ENCODE measurements at regions not wholly inside any gene's neighbourhood (a gene's known extent, or its start where the extent isn't known, plus 50 kb on each side); places are given as distances from the start of the nearest gene placed in this dataset.

DNA sequence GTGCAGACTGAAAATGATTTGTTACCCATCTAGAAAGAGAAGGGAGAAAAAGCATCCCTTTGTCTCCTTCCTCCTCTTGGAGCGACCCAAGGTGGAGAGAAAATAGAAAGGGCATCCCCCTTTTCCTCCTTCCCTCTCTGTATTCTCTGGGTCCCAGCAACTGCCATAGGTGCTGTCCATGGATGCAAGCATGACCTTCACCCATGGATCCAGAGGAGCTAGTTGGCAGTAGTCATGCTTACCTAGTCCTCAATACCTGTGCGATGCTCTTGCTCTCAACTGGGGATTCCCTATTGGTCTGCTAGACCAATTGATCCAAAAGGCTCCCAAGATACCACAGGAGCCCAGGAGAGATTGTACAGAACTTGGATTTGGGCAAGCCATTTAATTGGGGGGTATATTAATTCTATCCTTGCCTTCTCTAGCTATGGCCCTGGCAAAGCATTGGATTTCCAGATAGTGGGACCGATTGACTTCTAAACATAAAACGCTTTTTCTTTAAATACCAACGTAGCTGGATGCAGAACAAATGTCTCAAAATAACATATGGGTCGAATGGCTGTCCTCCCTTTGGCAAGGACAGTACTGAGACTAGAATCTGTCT, 547.8 kb upstream of the IGFBP3 start:
- intact Hi-C loops (cut with micrococcal nuclease): no loop called here

DNA sequence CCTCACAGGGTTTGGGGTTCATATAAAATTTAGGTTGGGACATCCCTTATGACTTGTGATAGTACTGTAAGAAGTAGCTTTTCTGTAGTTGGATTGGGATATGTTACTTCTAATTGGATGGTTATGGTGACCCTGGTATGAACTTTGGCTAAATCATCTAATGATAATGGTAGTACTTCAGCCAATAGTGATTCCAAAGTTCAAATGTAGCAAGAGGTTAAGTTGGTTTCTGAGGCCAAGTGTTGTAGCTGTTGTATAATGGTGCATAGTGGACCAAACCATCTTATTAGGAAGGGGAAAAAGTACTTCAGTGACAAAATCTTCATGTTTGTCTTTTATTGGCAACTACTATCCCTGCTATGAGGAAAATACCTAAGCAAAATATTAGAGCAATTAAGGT, 542.1 kb upstream of the IGFBP3 start:
- intact Hi-C loops (cut with micrococcal nuclease): no loop called here

DNA sequence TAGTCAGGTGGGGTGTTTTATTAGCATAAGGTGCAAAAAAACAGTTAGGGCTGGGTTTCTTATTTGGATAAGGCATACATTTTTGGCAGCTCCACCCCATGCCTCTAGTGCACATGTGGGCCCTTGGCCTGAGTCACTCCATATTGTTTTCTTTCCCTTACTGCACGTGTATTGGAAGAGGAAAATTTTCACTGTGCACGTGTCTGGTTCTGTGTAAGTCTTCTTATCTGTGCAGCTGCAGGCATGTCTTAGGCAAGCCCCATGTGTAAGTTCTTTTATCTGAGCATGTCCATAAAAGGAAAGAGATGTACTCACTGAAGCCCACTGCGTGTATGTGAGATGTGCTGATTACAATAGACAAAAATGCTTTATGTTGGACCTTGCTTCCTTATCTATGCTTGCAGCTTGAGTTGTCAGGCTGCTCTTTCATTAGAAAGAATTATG, 540.3 kb upstream of the IGFBP3 start:
- intact Hi-C loops (cut with micrococcal nuclease): no loop called here

DNA sequence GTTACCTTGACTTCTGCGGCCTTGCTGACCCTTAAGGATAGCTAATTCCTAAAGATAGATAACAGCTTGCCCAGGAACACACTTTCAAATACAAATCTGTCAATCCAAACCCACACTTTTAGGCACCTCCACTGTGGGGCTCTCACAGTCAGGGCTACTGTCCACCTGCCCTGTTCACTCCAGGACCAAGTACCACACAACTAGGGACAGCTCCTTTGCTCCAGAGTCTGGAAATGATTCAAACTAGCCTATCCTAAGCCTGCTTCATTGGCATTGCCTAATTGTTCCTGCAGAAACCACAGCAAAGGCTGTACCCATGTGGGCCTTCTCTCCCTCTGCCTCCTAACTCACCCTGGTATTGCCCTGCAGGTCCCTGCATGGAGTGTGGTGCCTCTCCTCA, 538.9 kb upstream of the IGFBP3 start:
- intact Hi-C loops (cut with micrococcal nuclease): no loop called here

DNA sequence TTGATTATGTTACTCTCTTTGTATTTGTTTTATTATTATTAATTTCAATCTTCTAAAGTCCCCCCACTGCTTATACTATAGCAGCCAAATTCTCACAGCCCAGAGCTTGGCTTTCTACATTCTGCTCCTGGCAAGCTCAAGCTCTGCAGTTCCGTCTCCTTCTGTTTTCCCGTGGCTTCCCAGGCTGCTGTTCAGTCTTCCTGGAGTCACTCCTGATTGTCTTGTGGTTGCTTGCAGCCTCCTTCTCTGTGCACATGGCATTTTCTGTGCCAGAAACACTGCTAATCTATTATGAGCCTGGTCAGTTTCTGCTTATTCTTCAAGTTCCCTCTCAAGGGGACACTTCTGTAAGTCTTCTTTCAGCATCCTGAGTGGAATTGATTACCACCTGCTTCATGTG, 533.7 kb upstream of the IGFBP3 start:
- intact Hi-C loops (cut with micrococcal nuclease): no loop called here

DNA sequence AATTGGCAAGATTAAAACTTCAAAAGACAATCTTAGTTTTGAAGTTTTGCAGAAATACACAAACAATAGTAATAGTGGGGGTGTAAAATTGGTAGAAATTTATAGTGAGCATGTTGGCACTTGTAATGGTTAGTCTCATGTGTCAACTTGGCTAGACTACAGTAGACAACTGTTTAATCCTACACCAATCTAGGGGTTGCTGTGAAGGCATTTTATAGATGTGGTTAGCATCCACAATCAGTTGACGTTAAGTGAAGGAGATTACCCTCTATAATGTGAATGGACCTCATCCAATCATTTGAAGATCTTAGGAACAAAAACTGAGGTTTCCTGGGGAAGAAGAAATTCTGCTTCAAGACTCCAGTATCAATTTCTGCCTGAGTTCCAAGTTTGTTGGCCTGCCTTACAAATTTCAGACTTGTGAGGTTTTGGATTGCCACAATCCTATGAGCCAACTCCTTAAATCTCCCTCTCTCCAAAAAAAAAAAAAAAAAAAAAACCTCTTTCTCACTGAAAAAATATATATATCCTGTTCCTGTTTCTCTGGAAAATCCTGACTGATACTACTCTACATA, 531.6 kb upstream of the IGFBP3 start:
- intact Hi-C loops (cut with micrococcal nuclease): no loop called here

DNA sequence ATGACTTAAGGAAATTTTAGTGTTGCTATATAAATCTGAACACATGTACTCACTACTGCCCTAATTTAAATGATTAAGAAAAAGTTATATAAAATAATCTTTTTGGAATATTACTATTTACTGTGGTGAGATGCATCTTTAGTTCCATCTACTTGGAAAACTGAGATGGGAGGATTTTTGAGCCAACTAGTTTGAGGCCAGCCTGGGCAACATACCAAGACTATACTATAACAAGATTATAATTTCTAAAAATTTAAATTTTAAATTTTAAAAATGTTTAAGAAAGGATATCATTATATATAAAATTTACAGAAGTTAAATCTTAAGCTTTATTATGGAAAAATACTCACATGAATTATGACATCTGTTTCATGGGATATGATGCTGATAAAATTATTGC, 530.8 kb upstream of the IGFBP3 start:
- intact Hi-C loops (cut with micrococcal nuclease): no loop called here

DNA sequence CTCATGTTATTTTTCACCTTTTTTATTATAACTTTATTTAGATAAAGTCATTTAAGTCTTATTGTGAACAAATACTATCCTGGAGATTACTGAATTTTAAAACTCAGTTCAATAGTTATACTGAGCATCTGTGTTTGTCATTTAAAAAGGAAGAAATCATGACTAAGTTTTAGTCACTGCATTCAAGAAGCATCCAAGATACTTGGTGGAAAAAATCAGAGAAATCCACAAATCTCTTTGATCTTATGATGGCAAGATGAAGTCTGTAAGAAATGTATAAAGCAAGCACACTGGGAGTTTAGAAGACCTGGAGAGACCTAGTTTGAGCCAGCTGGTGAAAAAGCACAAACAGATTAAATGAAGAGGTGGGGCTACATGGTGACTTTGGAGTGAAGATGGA, 529.8 kb upstream of the IGFBP3 start:
- intact Hi-C loops (cut with micrococcal nuclease): no loop called here

DNA sequence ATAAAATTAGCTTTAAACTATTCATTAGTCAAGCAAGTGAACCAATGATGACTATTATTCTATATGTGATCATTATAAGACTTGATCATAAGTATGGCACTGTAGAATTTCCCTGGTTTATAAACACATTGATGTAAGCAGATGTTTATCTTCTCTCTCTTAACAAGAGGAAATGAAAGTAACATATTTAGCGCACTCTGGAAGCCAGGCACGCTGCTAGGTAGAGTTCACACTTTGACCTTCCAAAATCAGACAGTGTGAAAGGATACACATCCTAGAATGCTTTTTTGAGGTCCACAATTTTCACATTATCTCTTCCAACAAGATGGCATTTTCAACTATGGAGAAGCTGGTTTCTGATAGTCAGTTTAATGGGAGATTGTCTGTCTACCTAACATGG, 529.4 kb upstream of the IGFBP3 start:
- intact Hi-C loops (cut with micrococcal nuclease): no loop called here

DNA sequence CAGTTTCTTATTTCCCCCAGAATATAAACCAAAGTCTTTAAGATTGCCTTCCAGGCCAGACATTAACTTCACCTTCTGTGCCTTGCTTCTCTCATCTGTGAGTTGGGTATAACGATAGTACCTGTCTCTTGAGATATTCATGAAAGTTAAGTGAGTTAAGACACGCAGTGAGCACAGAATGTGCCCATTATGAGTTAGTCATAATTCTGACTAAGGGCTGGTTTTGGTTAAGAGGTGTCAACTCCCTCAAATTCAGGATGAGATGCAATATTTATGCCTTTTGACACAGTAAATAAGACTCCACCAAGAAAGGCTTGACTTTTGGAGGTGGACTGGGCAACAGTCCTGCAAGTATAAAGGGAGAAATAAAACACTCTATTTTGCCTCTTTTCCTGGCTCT, 528.7 kb upstream of the IGFBP3 start:
- intact Hi-C loops (cut with micrococcal nuclease): no loop called here

DNA sequence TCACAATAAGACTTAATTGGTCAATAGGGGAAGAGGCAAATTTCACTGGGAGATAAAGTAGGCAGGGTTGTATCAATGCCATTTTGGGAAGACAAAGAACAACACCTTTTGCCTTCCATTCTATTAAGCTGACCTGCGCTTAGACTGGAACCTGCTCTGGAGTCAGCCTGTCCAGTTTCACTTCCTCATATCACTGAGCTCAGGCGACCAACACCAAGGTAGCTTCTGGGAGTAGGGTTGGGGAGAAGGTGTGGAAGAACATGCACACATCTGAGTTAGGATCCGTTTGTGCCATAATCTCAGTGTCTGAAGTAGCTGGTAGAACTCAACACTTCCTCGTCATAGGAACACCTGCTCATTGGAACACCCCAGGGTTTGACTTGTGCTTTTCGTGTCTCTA, 527.4 kb upstream of the IGFBP3 start:
- intact Hi-C loops (cut with micrococcal nuclease): no loop called here

DNA sequence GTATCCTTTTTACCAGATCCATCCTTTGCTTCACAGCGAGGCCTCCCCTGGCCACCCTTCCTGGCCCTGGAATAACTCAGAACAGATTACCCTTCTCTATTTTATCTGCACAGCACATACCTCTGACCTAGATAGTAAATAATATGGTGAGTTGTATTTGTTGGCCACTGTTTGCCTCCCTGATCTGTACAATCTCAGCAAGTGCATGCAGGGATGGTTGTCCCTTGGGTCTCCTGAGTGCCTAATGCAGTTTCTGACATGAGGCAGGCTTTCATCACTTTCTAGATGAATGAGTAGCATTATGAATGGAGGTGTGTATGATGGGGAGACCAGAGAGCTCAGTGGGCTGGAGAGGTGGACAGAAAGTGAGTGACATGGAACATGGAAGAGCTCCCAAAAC, 525.1 kb upstream of the IGFBP3 start:
- intact Hi-C loops (cut with micrococcal nuclease): no loop called here

DNA sequence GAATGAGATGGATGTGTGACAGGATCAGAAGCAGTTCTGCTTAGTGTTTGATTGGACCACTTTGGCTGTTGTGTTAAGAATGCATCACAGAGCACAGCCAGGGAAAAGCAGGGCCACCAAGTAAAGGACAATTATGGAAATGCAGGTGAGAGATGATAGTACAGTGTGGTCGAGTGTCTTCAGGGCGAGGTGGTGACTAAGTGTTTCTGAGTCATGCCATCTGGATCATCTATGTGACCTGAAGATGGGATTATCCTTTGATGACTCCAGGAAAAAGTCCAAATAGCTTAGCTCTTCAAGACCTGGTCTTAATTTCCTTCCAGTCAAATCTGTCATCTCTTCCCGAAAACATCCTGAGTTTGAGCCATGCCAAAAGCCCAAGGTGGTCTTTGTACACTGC, 523.2 kb upstream of the IGFBP3 start:
- intact Hi-C loops (cut with micrococcal nuclease): no loop called here

DNA sequence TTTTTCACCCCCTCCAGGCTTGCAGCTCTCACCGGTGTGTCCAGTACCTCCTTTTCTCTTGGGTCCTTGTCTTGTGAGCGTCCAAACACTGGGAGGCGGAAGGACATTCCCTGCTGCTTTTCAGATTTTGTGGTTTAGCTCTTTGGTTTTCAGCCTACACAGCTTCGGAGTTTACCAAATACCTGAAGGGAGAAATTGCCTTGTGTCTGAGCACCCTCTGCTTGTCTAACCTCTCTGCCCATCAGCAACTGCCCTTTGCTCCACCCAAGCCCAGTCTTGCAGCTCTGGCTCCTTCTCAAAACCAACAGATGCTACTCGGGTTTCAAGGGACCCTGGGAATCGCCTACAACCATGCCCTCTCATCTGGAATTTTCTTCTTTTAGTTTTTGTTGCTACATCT, 519.1 kb upstream of the IGFBP3 start:
- intact Hi-C loops (cut with micrococcal nuclease): no loop called here

DNA sequence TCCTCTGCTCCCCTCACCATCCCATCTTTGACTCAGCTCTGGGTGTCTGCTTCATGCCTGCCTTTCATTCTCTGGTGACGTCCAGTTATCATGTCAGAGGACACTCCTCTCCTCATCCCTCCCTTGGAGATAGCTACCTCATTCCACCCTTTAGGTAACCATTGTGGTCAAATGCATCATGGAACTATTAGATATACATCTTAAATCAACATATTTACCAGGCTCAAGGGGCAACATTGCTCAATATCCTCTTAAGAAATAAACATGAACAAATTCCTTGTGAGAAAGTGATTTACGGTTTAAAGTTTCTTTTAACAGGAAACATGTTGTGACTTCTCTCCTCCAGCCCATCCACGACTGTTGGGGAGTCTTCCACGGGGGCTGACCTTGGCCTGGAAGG, 511.6 kb upstream of the IGFBP3 start:
- intact Hi-C loops (cut with micrococcal nuclease): no loop called here

DNA sequence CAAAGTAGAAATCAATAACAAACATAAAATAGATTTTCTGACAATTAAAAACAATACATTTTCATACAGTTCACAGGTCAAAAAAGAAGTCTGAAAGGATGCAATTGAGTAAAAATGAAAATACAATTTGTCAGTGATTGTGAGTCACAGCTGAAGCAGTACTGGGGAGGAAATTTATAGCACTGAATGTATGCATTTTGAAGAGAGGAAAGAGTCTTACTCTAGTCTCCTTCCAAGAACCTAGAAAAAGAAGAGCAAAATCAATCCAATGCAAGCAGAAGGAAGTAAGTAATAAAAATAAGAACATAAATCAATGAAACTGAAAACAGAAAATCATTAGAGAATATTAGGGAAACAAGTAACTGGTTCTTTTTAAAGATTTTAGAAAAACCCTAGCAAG, 507.2 kb upstream of the IGFBP3 start:
- intact Hi-C loops (cut with micrococcal nuclease): no loop called here

DNA sequence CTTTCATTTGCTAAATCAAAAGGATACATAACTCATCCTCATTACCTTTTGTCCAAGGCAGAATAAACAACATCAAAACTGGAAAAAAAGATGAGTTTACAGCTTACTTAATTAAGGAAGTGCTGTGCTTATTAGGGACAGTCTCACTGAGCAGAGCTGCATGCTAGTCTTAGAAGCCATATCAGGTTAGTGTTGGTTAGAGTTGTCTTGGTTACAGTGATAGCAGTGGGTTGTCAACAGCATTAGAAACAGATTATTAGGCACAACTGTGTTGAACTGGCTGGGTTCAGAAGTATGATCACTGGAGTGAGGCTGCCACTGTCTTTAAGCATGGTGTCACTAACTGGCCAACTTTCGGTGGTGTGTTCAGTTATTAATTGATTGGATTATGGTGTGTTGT, 503.9 kb upstream of the IGFBP3 start:
- intact Hi-C loops (cut with micrococcal nuclease): no loop called here

DNA sequence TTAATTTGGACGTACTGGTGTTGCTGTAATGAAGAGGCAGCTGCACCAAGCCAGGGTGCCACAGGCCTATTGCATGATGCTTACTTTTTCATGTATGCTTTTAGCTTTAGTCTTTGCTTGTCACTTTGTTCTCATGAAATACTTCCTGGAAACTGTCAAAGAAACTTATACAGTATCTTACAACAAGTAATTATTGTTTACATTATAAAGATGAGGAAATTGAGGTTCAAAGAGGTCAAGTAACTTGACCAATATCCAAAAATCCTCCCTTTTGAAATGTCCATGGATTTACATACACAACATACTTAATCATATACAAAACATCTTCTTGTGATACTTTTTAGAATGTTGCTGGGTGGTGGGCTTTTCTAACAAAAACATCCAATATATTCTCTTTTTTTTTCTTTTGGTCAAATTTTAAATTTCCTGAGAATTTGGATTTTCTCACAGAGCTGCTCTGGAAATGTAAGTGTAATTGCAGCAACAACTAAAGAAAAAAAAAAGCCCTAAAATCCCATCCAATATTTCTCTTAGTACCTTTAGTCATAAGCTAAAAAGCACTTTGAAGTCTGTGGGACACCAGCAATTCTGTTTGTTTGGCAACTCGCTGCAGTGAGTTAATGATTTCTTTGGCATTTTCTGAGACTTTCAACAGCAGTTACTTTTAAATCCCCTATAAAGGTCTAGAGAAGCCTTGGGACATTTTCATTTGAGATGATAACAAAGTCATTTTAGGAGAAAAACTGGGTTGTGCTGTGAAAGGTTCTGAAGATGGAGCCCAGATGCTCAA, 500.6 kb upstream of the IGFBP3 start:
- intact Hi-C loops (cut with micrococcal nuclease): no loop called here

DNA sequence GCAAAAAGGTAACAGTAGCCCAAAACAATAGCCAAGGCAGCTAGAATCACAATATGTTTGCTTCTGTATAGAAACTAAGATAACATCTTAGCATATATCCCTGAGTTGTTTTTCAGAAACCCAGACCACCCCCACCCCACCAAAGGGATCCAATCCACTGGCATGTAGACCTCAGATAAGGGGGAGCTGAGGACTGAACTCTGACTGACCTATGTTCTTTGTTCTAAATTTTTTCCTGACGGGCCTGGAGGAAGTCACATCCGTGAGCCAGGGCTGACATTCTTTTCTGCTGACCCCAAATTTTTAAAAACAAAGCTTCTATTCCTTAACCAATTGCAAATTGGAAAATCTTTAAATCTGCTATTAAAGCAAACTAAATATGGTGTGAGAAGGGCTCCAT, 493.9 kb upstream of the IGFBP3 start:
- intact Hi-C loops (cut with micrococcal nuclease): no loop called here

DNA sequence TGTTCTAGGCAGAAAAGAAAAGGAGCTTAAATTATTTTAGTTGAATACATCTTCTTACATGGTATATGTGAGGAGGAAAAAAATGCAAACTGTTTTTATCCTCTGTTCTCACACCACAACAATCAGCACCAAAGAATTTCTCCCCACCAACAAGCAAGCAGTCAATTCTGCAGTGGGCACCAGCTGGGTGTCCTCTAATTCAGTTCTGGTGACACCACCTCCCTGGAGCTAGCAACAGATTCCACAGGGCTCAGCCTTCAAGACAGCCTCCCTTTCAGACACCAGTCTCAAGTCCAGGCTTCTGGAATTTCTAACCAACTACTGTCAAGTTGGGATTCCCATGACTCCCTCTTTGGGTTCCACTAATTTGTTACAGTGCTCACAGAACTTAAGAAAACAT, 490.2 kb upstream of the IGFBP3 start:
- intact Hi-C loops (cut with micrococcal nuclease): no loop called here

DNA sequence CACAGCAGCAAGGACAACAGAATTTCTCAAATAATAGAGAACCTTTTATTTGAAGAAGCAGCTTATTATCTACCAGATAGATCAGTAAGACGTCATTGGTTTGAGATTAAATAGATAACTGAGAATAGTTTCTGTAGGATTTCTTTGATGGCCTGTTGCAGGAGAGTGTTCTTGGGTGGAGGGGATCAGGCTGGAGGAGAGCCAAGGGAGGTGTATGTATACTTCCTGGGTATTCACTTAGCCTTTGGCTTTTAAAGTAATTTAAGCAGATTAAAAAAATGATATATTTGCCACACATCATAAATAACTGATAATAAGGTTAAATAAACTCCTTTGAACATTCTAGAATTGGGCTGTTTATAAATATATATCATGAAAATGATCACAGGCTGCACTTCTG, 486.1 kb upstream of the IGFBP3 start:
- intact Hi-C loops (cut with micrococcal nuclease): no loop called here

DNA sequence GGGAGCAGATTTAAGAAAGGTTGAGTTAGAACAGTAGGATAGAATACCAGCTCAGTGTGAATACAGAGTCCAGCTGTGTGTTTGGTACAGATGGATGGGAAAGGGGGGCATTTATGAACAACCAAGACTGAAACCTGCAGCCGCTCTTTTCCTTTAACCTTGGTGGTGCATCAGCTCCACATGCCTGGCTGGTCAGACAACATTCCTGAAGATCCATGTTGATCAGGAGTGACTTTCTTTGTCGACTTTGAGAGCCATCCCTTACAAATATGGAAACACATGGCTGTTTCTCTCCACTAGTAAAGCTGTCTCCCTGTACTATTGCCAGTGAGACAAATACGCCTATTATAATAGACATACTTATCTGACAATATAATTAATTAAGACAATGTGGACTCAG, 476.5 kb upstream of the IGFBP3 start:
- intact Hi-C loops (cut with micrococcal nuclease): no loop called here

DNA sequence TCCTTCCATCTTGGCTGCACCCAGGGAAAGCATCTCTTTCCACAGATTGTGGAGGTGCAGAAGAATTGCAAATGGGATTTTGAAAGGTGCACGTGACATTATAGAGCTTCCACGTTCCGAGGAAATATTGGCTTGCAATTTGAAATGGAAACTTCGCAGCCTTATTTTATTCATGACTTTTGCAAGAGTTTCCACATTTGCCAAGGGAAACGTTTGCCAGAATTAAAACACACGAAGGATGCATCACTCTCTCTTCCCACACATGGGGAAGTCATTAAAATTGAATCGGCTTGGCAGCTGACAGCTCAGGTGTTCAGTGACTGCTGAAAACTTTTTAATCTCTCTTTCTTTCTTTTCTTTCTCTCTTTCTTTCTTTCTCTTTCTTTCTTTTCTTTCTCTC, 475.4 kb upstream of the IGFBP3 start:
- intact Hi-C loops (cut with micrococcal nuclease): no loop called here

All from T-helper 2 cell treated with Interferon-gamma antibody and Interleukin-4, amounts not matched to agents 100 ng/mL and 5 ng/mL, for 36 hours (primary cell).